Dermis blood vessel endothelial cell (primary cell): ENCODE measurements at regions not wholly inside any gene's neighbourhood (a gene's known extent, or its start where the extent isn't known, plus 50 kb on each side); places are given as distances from the start of the nearest gene placed in this dataset.

Experiments used
- DNase-seq: peaks from one replicate; pipeline ENCODE4 v3.0.0; 2010

DNA sequence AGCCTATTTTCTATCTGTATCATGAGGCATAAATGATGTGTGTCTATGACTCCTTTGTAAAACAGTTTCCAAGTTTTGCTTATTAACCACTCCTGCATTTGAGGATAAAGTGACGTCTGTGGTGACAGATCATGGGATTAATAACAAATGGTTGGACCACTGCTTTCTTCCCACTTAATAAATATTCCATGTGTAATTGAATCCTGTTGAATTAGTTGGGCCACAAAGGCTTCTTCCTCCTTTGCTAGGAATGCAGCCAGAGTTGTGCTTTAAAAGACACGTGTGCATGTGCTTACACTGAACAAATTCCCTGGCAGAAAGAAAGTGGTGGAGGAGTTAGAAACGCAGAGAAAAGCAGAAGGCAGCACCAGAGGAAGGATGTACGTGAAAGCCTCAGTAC lies 150.2 kb downstream of the ACTBL2 start:
- no peak for DNase-seq

DNA sequence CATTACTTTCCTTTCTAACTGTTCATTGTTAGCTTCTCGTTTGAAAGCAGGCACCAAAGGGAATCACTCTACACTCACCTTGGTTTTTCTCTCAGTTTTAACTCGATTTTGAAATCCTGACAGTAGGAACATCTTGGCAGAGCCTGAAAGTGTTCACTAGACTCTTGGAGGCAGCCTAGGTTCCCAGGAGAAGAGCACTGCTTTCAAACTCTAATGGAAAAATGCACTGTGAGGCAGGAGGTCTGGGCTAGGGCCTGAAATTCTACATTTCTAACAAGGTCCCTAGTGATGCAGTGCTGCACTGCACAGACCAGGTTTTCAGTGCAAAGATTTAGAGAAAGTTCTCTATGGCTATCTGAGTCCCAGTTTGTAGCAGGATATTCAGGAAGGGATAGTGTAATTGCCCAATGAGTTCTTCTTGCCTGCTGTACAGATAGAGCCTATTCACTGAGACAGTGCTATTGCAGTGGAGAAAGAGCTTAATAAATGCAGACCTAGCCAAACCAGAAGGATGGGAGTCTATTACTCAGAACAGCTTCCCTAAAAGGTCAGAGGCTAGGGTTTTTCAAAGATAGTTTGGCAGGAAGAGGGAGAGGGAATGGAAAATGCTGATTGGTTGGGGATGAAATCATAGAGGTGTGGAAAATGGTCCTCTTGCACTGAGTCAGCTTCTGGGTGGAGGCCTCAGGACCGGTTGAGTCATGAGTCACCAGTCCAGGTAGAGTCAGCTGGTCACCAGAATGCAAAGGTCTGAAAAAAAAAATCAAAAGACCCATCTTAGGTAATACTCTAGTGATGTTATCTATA lies 153.9 kb downstream of the GPBP1 start:
- DNase-seq, result peak; percentile 12

DNA sequence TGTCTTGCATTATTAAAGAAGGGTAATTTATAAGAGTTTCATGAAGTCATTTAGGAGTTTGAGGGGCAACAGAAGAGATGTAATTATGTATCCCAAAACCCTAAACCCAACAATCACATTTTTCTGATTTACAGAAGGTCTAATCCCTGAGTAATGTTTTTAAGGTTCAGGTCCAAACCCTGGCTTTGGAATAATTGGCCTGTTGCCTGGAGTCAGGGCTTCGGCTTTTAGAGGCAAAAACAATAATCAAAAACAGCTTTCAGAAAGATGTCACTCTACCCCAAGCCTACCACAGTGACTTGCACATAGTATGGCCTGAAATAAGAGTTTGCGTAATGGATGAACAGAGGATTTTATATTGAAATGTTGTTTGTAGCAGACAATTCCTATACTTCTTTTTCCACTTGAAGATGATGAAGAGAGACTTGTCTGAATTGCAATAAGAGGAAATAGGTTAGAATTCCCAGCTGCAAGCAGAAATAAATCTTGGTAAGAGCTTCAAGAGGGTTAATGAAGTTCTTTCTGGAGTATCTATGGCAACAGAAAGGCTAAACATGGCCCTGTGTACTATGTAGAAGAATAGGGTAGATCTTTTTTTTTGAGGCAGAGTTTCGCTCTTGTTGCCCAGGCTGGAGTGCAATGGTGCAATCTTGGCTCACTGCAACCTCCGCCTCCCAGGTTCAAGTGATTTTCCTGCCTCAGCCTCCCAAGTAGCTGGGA lies 152.0 kb downstream of the GPBP1 start:
- no peak for DNase-seq

DNA sequence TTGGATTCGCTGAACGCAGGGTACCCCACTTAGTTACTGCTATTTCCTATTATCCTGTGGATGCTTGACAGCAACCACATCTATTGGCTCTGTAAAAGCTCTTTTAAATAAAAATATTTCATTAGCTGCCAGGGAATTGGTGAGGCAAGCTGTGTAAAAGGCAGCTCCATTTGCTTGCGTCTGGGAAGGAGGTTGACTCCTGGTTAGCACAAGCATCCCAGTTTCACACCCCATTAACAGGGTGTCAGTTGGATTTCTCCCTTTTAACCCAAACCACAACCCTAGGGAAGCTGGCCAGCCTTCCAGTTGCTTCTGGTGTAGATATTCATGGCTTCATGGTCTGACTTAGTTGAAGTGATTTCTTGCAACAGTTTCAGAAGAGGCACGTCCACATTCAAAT lies 151.0 kb downstream of the GPBP1 start:
- no peak for DNase-seq

DNA sequence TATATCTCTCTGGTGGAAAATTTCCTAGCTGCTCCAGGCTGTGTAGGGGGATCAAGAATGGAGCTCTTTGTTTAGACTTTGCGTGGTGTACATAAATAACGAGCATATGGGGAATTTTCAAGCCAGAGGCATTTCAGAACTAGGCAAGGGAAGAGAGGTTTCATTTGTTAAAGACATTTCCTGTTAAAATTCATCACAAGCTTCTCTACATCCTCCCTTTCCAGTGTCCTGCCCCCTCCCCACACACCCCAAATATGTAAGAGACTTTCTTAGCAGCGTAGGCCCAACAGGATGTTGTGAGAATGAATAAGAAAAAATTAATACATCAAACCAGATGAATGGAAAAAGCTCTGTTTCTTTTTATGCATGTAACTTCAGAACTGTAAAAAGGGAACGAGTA lies 150.3 kb downstream of the GPBP1 start:
- no peak for DNase-seq

DNA sequence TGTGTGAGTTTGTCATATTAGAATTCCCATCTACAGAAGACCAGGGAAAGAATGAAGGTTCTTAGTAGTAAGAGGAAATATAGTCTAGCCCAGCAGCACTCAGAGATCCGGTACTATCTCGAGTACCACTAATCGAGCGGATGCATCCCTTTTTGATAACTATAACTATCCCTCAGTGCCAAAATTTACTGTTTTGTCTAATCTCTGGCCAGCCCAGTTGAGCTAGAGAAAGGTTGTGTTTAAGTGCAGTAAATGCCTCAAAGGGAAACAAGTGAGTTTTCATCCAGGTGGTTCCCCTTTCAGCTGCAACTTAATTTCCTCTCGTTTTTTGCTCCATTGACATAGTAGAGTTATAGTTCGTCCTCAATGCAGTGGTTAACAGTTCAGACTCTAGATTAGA lies 146.7 kb downstream of the GPBP1 start:
- DNase-seq, result no peak

DNA sequence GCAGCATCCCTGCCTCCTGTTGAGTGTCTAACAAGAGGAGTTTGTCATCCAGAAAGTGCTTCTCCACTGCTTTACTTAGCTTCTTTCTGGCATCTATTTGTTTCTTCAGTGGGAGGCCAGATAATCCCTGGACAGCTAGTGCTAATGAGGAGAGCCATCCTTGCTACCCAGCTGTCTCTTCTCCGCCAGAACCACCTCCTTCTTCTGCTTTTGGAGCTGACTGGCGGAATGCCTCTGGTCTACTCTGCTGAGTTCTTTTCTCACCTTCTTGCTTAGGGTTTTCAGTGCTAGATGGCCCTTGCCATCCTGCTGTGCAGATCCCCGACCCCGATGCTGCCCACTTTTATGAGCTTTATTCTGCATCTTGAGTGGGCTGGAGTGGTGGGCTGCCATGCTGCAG lies 145.8 kb downstream of the GPBP1 start:
- no peak for DNase-seq

DNA sequence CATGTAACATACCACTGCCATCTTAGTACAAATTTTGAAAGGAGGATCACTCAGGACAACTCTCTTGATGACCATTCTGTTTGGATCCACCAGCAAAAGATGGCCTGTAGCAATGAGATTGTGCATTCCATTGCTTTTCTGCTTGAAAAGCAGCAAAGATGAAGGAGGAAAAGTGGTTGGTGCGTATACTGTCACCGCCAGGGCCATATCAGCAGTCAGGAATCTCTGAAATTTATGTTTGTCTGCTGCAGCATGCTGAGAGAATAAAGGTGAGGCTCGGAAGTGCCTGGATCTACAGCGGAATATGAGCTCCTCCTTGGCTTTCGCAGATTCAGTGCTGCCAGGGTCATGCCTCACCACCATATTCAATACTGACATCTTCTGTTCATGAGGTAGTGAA lies 144.4 kb downstream of the GPBP1 start:
- no peak for DNase-seq

DNA sequence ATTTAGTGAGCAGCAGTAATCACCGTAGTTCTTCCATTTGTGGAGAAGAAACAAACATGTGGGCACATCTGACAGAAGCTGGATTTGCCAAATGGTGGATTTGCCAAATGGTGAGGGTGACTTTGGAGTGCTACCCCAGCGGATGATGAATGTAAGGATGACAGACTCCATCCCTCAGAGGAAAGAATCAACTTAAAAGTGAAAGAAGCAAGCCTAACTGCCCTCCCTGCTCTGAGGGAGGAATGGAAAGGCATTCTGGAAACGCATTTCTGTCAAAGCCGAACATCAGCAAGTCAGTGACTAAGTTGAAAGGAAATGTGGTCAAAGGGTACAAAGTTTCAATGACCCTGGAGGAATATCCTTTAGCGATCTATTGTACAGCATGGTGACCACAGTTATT lies 143.5 kb downstream of the GPBP1 start:
- DNase-seq, result peak; percentile 40

DNA sequence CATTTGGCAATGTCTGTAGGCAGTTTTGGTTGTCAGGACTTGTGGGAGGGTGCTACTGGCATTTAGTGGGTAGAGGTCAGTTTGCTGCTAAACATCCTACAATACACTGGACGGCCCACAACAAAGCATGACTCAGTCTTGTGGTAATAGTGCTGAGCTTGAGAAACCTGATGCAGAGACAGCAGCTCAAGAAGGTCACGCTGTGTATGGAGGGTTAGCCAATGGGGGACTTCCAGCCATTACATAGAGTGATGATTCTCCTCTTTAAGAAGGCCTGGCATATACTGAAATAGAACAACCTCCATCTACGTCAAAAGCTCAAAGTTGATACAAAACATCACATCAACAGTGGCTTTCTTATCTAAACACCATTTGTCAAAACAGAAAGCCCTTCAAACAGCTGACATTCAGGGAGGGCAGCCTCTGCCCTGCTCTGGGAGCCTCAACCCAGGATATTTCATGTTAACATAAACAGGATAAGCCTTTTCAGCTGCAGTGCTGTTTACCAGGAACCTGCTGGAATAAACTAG lies 143.0 kb downstream of the GPBP1 start:
- peak; percentile 78 for DNase-seq

DNA sequence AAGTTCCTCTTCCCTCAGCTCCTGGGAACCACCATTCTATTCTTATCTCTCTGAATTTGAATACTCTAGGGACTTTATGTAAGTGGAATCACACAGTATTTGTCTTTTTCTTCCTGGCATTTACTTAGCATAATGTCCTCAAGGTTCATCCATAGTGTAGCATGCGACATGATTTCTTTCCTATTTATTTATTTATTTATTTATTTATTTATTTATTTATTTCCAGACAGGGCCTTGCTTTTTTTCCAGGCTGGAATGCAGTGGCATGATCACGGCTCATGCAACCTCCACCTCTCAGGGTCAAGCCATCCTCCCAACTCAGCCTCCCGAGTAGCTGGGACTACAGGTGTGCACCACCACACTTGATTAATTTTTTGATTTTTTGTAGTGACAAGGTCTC lies 142.1 kb downstream of the GPBP1 start:
- no peak for DNase-seq
